ENCODE measurements at regions not wholly inside any gene's neighbourhood (a gene's known extent, or its start where the extent isn't known, plus 50 kb on each side); places are given as distances from the start of the nearest gene placed in this dataset.
"Not testable (repeated sequence)": the region's sequence is repeated elsewhere in the genome, so short reads cannot be mapped to it uniquely, and the experiment has no call there.

DNA sequence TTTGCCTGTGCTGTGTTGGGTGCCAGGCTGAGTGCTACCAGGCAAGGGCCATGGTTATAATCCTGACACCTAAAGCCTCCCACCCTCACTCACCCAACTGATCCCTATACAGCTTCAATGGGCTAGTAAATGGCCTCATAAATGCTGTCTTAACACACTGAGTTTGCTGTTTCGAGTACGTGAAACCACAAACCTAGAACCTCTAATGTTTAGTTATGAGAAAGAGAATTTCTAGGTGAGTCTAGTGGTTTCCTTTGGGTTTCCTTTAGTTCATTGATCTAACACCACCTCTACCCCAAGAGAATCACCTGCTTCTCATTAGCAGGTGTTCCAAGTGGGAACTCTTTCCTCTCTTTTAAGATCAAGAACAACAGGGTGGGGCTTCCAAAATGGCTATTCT lies 172.0 kb downstream of the MC4R start:
- no peak for DNase-seq

GRCh38 chr18:60199505-60199904 lies 173.1 kb downstream of the MC4R start:
- DNase-seq: no peak

DNA sequence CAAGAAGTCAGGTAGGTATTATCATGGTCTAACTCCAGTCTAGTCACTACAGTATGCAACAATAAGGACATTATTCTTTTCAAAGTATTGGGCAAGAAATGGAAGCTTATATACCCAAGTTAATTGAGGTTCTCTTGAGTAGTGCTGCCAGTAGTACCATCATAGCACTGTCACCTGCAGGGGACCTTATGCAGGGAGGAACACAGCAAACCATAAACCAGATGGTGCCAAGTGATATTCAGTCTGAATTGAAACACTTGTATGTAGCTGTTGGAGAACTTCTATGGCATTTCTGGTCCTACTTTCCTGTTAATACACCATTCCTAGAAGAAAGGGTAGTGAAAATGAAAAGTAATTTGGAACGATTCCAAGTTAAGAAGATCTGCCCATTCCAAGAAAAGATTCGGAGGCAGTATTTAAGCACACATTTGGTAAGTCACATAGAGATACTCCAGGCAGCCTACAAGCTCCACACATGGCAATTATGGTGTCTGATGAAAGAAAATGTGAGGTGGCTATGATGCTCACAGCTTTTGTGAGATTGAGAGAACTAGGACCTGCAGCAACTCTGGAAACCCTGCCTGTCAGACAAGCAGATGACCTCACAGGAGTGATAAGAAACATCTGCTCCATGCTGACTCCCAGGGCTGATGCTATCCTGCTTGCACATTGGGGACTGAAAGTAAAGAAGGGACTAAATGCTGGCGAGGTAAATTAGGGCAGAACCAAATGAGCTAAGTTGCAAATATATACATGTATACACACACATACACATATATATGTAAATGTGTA lies 174.7 kb downstream of the MC4R start:
- no peak for DNase-seq

- DNase-seq: no peak
These were observed 175.6 kb downstream of the MC4R start for GRCh38 chr18:60196836-60197606.

DNA sequence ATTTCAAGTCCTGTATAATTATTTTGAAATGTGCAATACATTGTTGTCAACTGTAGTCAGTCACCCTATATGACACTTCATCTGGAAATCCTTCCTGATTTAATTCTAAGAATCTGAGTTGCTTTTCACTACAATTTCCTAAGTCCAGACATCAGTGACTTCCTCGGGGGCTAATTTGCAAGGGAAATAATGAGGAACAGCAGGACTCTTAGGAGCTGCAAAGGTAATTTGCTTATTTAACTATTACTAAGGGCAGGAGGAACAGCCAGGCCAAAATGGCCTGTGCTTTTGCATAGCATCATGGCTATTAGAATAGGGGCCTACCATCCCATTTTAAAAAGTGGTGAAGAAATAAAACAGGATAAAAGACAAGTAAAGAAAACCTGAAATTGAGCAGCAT lies 178.8 kb downstream of the MC4R start:
- DNase-seq: no peak

- DNase-seq: no peak
These were observed 180.6 kb downstream of the MC4R start for GRCh38 chr18:60191926-60192325.

DNA sequence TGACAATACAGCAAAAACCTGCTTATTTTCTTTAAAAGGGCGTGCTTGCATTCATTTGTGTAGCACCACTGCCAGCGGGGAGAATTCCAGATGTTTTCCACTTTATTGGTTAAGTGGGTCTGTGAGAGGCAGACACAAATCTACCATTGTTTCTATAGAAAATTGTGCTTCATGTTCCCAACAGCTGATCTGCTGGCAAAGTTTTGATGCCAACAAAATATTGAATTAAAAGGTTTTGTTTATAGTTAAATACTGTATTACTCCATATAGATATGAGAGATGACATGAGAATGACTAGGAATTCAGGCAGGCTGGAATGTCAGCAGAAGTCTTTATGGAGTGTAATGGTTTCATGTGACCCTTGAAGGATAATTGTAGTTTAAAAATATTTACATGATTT lies 182.7 kb downstream of the MC4R start:
- no peak for DNase-seq

DNA sequence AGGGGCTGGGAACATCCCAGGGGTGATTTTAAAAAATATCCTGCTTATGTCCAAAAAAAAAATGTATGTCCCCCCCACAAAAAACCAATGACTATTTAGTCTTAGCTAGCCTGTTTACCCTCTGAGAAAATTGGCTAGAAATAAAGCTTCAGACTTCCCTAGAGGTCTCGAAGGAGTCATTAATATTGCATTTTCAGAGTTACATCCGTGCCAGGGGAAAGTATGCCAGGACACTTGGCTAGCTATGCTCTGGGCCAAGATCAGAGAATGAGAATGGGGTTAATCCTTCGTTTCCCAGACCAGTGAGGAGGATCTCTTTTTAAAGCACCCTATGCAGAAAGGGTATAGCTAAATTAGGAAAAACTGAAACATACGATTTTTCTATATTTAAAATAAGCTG lies 183.6 kb downstream of the MC4R start:
- no peak for DNase-seq

GRCh38 chr18:60182223-60182622 lies 190.4 kb downstream of the MC4R start:
- DNase-seq: no peak

- no peak for DNase-seq
These were observed 191.9 kb downstream of the MC4R start for GRCh38 chr18:60180671-60181070.

DNA sequence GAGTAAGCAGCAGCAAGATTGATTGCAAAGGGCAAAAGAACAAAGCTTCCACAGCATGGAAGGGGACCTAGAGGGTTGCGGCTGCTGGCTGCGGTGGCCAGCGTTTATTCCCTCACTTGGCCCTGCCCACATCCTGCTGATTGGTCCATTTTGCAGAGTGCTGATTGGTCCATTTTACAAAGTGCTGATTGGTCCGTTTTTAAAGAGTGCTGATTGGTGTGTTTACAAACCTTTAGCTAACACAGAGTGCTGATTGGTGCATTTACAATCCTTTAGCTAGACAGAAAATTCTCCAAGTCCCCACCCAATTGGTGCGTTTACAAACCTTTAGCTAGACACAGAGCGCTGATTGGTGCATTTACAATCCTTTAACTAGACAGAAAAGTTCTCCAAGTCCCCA lies 194.4 kb downstream of the MC4R start:
- not testable (repeated sequence) for DNase-seq

GRCh38 chr18:60176259-60176658 lies 196.3 kb downstream of the MC4R start:
- peak; percentile 24 for DNase-seq

DNA sequence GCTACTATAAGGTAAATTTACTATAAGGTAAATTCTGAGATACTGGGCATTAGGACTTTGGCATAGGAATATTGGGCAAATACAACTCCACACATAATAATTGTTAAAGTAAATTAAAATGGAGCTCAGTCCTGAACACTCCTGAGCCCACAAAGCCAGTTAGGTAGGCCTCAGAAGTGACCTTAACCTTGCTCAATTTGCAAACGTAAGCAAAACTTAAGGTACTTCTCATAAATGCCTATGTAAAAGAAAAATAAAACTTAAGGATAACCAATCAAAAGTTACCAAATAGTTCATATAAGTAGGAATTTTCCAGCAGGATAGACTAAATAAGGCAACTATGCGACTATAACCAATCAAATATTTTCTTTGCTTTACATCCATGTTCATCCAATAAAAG lies 197.7 kb downstream of the MC4R start:
- no peak for DNase-seq

DNA sequence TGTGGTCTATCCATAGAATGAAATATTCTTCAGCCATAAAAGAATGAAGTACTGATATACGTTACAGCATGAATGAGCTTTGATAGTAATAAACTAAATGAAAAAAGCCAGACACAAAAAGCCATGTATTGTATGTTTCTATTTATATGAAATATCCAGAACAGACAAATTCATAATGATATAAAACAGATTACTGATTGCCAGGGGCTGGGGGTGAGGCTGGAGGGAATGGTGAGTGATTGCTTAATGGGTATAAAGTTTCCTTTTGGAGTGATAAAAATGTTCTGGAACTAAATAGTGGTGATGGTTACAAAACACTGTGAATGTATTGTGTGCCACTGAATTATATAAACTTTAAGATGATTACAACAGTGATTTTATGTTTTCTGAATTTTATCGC lies 200.5 kb downstream of the MC4R start:
- no peak for DNase-seq

DNA sequence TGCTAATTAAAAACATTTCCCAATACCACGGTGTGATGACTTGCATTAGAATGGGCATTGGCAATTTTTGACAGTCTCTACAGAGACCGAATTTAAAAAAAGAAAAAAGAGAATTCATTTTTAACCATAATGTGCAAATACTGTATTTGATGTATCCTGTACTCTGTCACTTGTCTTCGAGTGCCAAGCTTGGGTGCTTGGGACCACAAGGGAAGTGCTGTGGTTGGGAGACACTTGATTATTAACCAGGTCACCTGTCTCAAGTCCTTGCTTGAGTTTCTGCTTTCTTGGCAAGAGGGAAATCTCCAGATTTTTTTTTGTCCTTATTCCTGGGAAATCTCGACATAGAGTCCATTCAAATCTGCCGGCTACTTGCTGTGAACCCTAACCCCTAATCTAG lies 209.0 kb downstream of the MC4R start:
- DNase-seq: no peak

- no peak for DNase-seq
These were observed 210.2 kb downstream of the MC4R start for GRCh38 chr18:60162388-60162787.

GRCh38 chr18:60157810-60158209 lies 214.8 kb downstream of the MC4R start:
- DNase-seq: no peak

DNA sequence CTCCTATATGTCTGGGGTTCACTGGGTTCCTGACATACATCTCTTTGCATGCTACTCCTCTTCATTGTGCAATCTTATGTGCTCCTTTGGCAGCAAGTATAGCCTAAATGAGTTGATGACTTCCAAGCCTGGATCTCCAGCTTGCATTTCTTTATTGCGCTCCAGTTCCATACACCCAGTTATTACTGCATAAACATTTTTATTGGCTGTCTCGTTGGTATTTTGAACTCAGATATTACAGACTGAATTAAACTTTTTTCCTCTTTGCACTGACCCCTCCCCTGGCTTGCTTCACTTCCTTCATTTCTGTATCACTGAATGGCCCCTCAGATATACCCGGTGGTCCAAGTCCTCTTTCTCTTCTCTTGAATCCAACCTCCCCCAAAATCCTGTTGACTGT lies 219.2 kb downstream of the MC4R start:
- DNase-seq: no peak

GRCh38 chr18:60149316-60149715 lies 223.3 kb downstream of the MC4R start:
- no peak for DNase-seq

- no peak for DNase-seq
These were observed 225.3 kb downstream of the MC4R start for GRCh38 chr18:60147323-60147722.

GRCh38 chr18:60146220-60146960 lies 226.2 kb downstream of the MC4R start:
- DNase-seq: no peak

- no peak for DNase-seq
These were observed 226.8 kb downstream of the MC4R start for GRCh38 chr18:60145776-60146175.

- no peak for DNase-seq
These were observed 235.0 kb downstream of the PMAIP1 start for GRCh38 chr18:60134806-60135205.

- DNase-seq: no peak
These were observed 230.5 kb downstream of the PMAIP1 start for GRCh38 chr18:60130284-60130683.

Measured in COR-L47 (cell line).